H1 (cell line): ENCODE measurements at regions not wholly inside any gene's neighbourhood (a gene's known extent, or its start where the extent isn't known, plus 50 kb on each side); places are given as distances from the start of the nearest gene placed in this dataset.

Experiments
- CTCF ChIA-PET: fragments of 300-600 bp; sonication (Branson Sonifier 250); formaldehyde crosslinking; loops from one replicate; lab custom pipeline; 2021; ENCODE audit not compliant: partially characterized antibody; lab: Charles Lee
- POLR2A ChIA-PET: fragments of 300-600 bp; sonication (Branson Sonifier 250); formaldehyde crosslinking; loops from one replicate; lab custom pipeline; 2021; ENCODE audit warnings: inconsistent platforms; ENCODE audit not compliant: partially characterized antibody; lab: Charles Lee
- DNase-seq, 2 experiments: peaks; one replicate each; pipeline versions ENCODE4 v3.0.0 to v3.0.0-alpha.2; 2010 to 2022; ENCODE audit warnings: low spot score in 2 of 2, low read depth in 1 of 2, mixed read lengths in 1 of 2
- FAIRE-seq: peaks from 2 replicates; lab custom pipeline; 2011; peaks lifted over from hg19 to GRCh38; lab: Jason Lieb, UNC
- H2AFZ ChIP-seq: 2 replicates; pipeline ENCODE4 v1.8.1; 2012; ENCODE audit warnings: low read length, inconsistent platforms
- H2AK5ac ChIP-seq: 2 replicates; pipeline ENCODE4 v1.6.1; 2013; ENCODE audit warnings: low read depth, low read length
- H2BK120ac ChIP-seq: replicated peaks from 2 replicates; pipeline ENCODE3; 2013; ENCODE audit warnings: low read depth, low read length, inconsistent platforms
- H2BK12ac ChIP-seq: 2 replicates; pipeline ENCODE4 v1.6.1; 2013; ENCODE audit warnings: low read depth, low read length
- H2BK15ac ChIP-seq: 2 replicates; pipeline ENCODE4 v1.6.1; 2013; ENCODE audit warnings: low read length
- H2BK20ac ChIP-seq: 2 replicates; pipeline ENCODE4 v1.6.1; 2013; ENCODE audit warnings: low read length
- H2BK5ac ChIP-seq: 2 replicates; pipeline ENCODE4 v1.6.1; 2013; ENCODE audit warnings: low read depth, low read length
- H3K14ac ChIP-seq: 2 replicates; pipeline ENCODE4 v1.6.1; 2013; ENCODE audit warnings: inconsistent platforms; ENCODE audit not compliant: insufficient read length
- H3K18ac ChIP-seq: 2 replicates; pipeline ENCODE4 v1.6.1; 2013; ENCODE audit warnings: low read length; ENCODE audit errors: extremely low read depth
- H3K23ac ChIP-seq: 2 replicates; pipeline ENCODE4 v1.6.1; 2013; ENCODE audit warnings: inconsistent platforms; ENCODE audit not compliant: insufficient read length
- H3K23me2 ChIP-seq: 2 replicates; pipeline ENCODE4 v1.6.1; 2013; ENCODE audit warnings: low read depth, low read length
- H3K27ac ChIP-seq: 2 replicates; pipeline ENCODE4 v1.6.1; 2011; ENCODE audit warnings: low read depth, low read length, inconsistent platforms
- H3K27me3 ChIP-seq, 4 experiments: replicated peaks in 1 of 4; 1 replicate in 1 of 4; 2 replicates in 3 of 4; pipeline versions ENCODE4 v1.6.1 to v1.8.1; 2011 to 2013; ENCODE audit warnings: low read length in 3 of 4, mild to moderate bottlenecking in 3 of 4, inconsistent platforms in 2 of 4, mixed read lengths in 2 of 4, moderate library complexity in 1 of 4; ENCODE audit not compliant: control insufficient read depth in 3 of 4, insufficient read depth in 3 of 4; ENCODE audit errors: extremely low read depth in 1 of 4
- H3K36me3 ChIP-seq, 4 experiments: 2 replicates each; pipeline versions ENCODE4 v1.6.1 to v1.8.1; 2011 to 2013; ENCODE audit warnings: mild to moderate bottlenecking in 4 of 4, low read length in 3 of 4, moderate library complexity in 2 of 4, control low read depth in 1 of 4, inconsistent platforms in 1 of 4; ENCODE audit not compliant: insufficient read depth in 4 of 4, control insufficient read depth in 2 of 4
- H3K4ac ChIP-seq: replicated peaks from 2 replicates; pipeline ENCODE3; 2013; ENCODE audit warnings: low read length, low read depth, mixed read lengths, inconsistent platforms; ENCODE audit not compliant: insufficient read length
- H3K4me1 ChIP-seq, 4 experiments: replicated peaks in 1 of 4; 1 replicate in 1 of 4; 2 replicates in 3 of 4; pipeline versions ENCODE4 v1.6.1 to v1.8.1; 2011 to 2013; ENCODE audit warnings: low read length in 3 of 4, inconsistent platforms in 2 of 4, mixed read lengths in 1 of 4; ENCODE audit not compliant: insufficient read depth in 4 of 4, control insufficient read depth in 3 of 4
- H3K4me2 ChIP-seq, 2 experiments: 2 replicates each; pipeline versions ENCODE4 v1.6.1 to v1.8.1; 2011 to 2013; ENCODE audit warnings: low read depth in 2 of 2, low read length in 2 of 2, control low read depth in 1 of 2, inconsistent platforms in 1 of 2, mild to moderate bottlenecking in 1 of 2; ENCODE audit not compliant: insufficient read depth in 1 of 2
- H3K4me3 ChIP-seq, 4 experiments: fragments of 200-600, 300-600 bp in 1 of 4; sonication (generic), shearing (Covaris generic), sonication (Bioruptor Twin) in 1 of 4; 2 replicates each; pipeline versions ENCODE4 v1.5.1 to v1.8.1; 2011 to 2016; ENCODE audit warnings: low read length in 4 of 4, low read depth in 3 of 4, control low read depth in 2 of 4, inconsistent platforms in 2 of 4, mild to moderate bottlenecking in 2 of 4, mixed read lengths in 1 of 4, moderate library complexity in 1 of 4; ENCODE audit not compliant: insufficient read depth in 2 of 4; ENCODE audit errors: extremely low read depth in 1 of 4
- H3K56ac ChIP-seq: replicated peaks from 2 replicates; pipeline ENCODE3; 2013; ENCODE audit warnings: low read depth, mild to moderate bottlenecking, mixed read lengths, low read length, inconsistent platforms; ENCODE audit not compliant: insufficient read length
- H3K79me1 ChIP-seq: 2 replicates; pipeline ENCODE4 v1.6.1; 2013; ENCODE audit warnings: low read depth, low read length, control low read depth
- H3K79me2 ChIP-seq, 2 experiments: 2 replicates each; pipeline versions ENCODE4 v1.6.1 to v1.8.1; 2012 to 2013; ENCODE audit warnings: low read length in 2 of 2, mild to moderate bottlenecking in 2 of 2, inconsistent platforms in 1 of 2; ENCODE audit not compliant: insufficient read depth in 2 of 2, control insufficient read depth in 1 of 2
- H3K9ac ChIP-seq, 4 experiments: replicated peaks in 1 of 4; 1 replicate in 1 of 4; 2 replicates in 3 of 4; pipeline versions ENCODE4 v1.6.1 to v1.8.1; 2011 to 2013; ENCODE audit warnings: low read depth in 3 of 4, low read length in 3 of 4, control low read depth in 2 of 4, mild to moderate bottlenecking in 2 of 4, moderate library complexity in 2 of 4, inconsistent platforms in 1 of 4; ENCODE audit errors: extremely low read depth in 1 of 4
- H3K9me3 ChIP-seq, 2 experiments: 2 replicates each; pipeline versions ENCODE4 v1.6.1 to v1.8.1; 2012 to 2013; ENCODE audit warnings: mild to moderate bottlenecking in 2 of 2, moderate library complexity in 2 of 2, control low read depth in 1 of 2, inconsistent platforms in 1 of 2, low read depth in 1 of 2, low read length in 1 of 2, mixed read lengths in 1 of 2; ENCODE audit not compliant: insufficient read depth in 2 of 2
- H4K20me1 ChIP-seq, 2 experiments: replicated peaks in 1 of 2; 2 replicates each; pipeline versions ENCODE3 to v1.8.1; 2011 to 2013; ENCODE audit warnings: inconsistent platforms in 2 of 2, low read length in 2 of 2, mild to moderate bottlenecking in 1 of 2; ENCODE audit not compliant: insufficient read depth in 2 of 2, control insufficient read depth in 1 of 2
- H4K5ac ChIP-seq: 2 replicates; pipeline ENCODE4 v1.6.1; 2013; ENCODE audit warnings: low read length, low read depth, mixed read lengths, inconsistent platforms; ENCODE audit not compliant: insufficient read length
- H4K8ac ChIP-seq: 2 replicates; pipeline ENCODE4 v1.8.0; 2013; ENCODE audit warnings: mild to moderate bottlenecking, moderate library complexity, low read length, inconsistent platforms; ENCODE audit not compliant: insufficient read depth; ENCODE audit errors: extremely low read depth
- H4K91ac ChIP-seq: replicated peaks from 2 replicates; pipeline ENCODE3; 2013; ENCODE audit warnings: low read length, mixed read lengths, inconsistent platforms; ENCODE audit not compliant: insufficient read length
- CBX5 ChIP-seq: fragments of 300-800, 300-1000 bp; sonication (generic); IDR thresholded peaks from 2 replicates; pipeline ENCODE4 v1.7.1; 2016; ENCODE audit warnings: antibody characterized with exemption, low read length, low read depth
- FOSL1 ChIP-seq: IDR thresholded peaks from 2 replicates; pipeline ENCODE4 v1.6.1; 2011; ENCODE audit warnings: mild to moderate bottlenecking, low read depth, low read length, moderate library complexity; ENCODE audit not compliant: insufficient read depth
- GTF2F1 ChIP-seq: IDR thresholded peaks from 2 replicates; pipeline ENCODE4 v1.6.1; 2012; ENCODE audit warnings: low read depth, low read length, improper control_type of control experiment, borderline replicate concordance
- RXRA ChIP-seq: IDR thresholded peaks from 2 replicates; pipeline ENCODE4 v1.6.1; 2011; ENCODE audit warnings: low read depth, mild to moderate bottlenecking, low read length, moderate library complexity; ENCODE audit not compliant: insufficient read depth
- SP1 ChIP-seq: IDR thresholded peaks from 2 replicates; pipeline ENCODE4 v1.6.1; 2011; ENCODE audit warnings: low read depth, low read length
- TAF1 ChIP-seq: IDR thresholded peaks from 2 replicates; pipeline ENCODE4 v1.6.1; 2011; ENCODE audit warnings: mild to moderate bottlenecking, low read depth, low read length
- TAF7 ChIP-seq: optimal IDR thresholded peaks from 2 replicates; pipeline ENCODE3; 2011; ENCODE audit warnings: low read depth, mild to moderate bottlenecking, inconsistent platforms, low read length, moderate library complexity, borderline replicate concordance
- WGBS, 2 experiments: shearing (Covaris generic) in 1 of 2; methylation state at CpG; one replicate each; pipeline versions ENCODE4 v1.1.6 to v1.1.7; 2013 to 2015; ENCODE audit warnings: low lambda C conversion rate in 2 of 2, mixed read lengths in 2 of 2, inconsistent platforms in 1 of 2, low coverage in 1 of 2, missing lambda C conversion rate in 1 of 2; ENCODE audit not compliant: insufficient replicate concordance in 2 of 2, insufficient coverage in 1 of 2, insufficient read length in 1 of 2; ENCODE audit errors: extremely low coverage in 1 of 2, missing lambda C conversion rate in 1 of 2; 5-methylcytosine and 5-hydroxymethylcytosine counted together
- TF ChIP-seq, protein P1 (sequence below): IDR thresholded peaks from 2 replicates; pipeline ENCODE4 v1.6.1; 2012; ENCODE audit warnings: inconsistent platforms

DNA sequence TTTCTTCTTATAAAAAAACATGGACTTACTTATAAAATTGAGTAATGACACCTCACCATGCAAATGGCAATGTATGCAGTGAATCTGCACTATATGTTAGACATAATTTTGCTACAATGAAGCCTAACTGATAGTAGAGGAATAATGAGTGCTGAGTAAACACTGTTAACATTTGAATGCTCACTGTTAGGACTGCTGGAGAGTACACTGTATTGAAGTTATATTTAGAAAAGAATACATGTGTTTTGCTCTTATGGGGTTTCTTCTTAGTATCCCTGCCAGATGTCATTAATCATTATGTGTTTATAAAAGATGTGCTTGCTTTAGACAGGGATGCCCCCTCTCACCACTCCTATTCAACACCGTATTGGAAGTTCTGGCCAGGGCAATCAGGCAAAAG lies 111.1 kb upstream of the ZP4 start:
- no peak for TF ChIP-seq TAF7
- TF ChIP-seq RXRA: no peak
- TF ChIP-seq SP1: no peak
- TF ChIP-seq, protein P1, sequence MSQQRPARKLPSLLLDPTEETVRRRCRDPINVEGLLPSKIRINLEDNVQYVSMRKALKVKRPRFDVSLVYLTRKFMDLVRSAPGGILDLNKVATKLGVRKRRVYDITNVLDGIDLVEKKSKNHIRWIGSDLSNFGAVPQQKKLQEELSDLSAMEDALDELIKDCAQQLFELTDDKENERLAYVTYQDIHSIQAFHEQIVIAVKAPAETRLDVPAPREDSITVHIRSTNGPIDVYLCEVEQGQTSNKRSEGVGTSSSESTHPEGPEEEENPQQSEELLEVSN: no peak
- TF ChIP-seq CBX5: no peak
- no peak for TF ChIP-seq FOSL1
- no peak for TF ChIP-seq GTF2F1
- TF ChIP-seq TAF1: no peak

More for the DNA sequence above, 111.1 kb upstream of the ZP4 start:
- Histone ChIP-seq H3K27ac (no peak overlapping the region), H3K36me3 (no peaks in the 10 kb centered on the region), H3K14ac (no peak overlapping the region), H3K27me3 (no peaks in the 10 kb centered on the region), H2AFZ (no peak overlapping the region), H3K23me2 (no peaks in the 10 kb centered on the region; the same call in 1 of the 2 replicates), H3K79me1 (no peaks in the 10 kb centered on the region), H3K9me3 (no peaks in the 10 kb centered on the region), H3K4ac (no peak overlapping the region), H2BK12ac (no peak overlapping the region), H3K4me3 (no peak overlapping the region), H3K18ac (no peak overlapping the region), H3K23ac (no peak overlapping the region), H4K5ac (no peak overlapping the region), H2AK5ac (no peak overlapping the region), H2BK15ac (no peak overlapping the region), H4K20me1 (no peaks in the 10 kb centered on the region), H4K91ac (no peak overlapping the region), H3K56ac (no peak overlapping the region), H3K9ac (no peak overlapping the region), H3K4me2 (no peak overlapping the region), H2BK5ac (no peak overlapping the region), H2BK120ac (no peak overlapping the region), H3K4me1 (peaks cover 0 to 3% (median 0%) of the 10 kb centered on the region in 4 experiments; a peak in 1 of 7 replicates), H2BK20ac (no peak overlapping the region), H4K8ac (no peak overlapping the region), H3K79me2 (no peaks in the 10 kb centered on the region)
- no peak for FAIRE-seq
- ChIA-PET POLR2A (no interaction called here), CTCF (no interaction called here)
- 94% methylated on average over 1 of the region's 1 CpG; no CpG with 5 or more reads in 1 of the 2 experiments for WGBS, 2 experiments
- DNase-seq: no peak
